ENCODE measurements at regions not wholly inside any gene's neighbourhood (a gene's known extent, or its start where the extent isn't known, plus 50 kb on each side); places are given as distances from the start of the nearest gene placed in this dataset.
A peak's percentile ranks its signal among the peaks of the same experiment; 100 is the strongest.
"Not testable (repeated sequence)": the region's sequence is repeated elsewhere in the genome, so short reads cannot be mapped to it uniquely, and the experiment has no call there.

DNA sequence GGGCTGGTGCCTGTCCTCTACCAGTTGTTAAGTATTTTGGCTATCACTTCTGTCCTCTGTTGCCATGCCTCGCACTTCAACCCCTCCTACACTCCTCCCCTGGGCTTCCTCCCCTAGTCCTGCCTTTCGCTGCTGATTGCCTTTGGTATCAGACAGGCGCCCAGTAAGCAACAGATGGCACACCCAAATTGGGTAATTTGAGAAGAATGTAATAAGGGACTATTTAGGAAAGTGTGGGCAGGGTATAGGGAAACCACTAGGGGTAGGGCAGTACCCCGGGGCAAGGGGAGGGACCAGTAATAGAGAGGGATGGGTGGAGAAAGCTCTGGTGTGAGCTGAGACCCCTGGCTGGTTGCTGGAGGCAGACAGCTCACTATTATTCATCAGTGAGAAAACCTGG lies 172.7 kb upstream of the USP9X start:
- no peak overlapping the region for H3K4me3 ChIP-seq
- no peaks in the 10 kb centered on the region for H3K9me3 ChIP-seq
- no peaks in the 10 kb centered on the region for H3K4me1 ChIP-seq
- TF ChIP-seq, protein P1, sequence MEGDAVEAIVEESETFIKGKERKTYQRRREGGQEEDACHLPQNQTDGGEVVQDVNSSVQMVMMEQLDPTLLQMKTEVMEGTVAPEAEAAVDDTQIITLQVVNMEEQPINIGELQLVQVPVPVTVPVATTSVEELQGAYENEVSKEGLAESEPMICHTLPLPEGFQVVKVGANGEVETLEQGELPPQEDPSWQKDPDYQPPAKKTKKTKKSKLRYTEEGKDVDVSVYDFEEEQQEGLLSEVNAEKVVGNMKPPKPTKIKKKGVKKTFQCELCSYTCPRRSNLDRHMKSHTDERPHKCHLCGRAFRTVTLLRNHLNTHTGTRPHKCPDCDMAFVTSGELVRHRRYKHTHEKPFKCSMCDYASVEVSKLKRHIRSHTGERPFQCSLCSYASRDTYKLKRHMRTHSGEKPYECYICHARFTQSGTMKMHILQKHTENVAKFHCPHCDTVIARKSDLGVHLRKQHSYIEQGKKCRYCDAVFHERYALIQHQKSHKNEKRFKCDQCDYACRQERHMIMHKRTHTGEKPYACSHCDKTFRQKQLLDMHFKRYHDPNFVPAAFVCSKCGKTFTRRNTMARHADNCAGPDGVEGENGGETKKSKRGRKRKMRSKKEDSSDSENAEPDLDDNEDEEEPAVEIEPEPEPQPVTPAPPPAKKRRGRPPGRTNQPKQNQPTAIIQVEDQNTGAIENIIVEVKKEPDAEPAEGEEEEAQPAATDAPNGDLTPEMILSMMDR (IDR thresholded peaks at IDR 0.05) = no peak
- H3K27me3 ChIP-seq = no peaks in the 10 kb centered on the region
- no peak overlapping the region for H3K27ac ChIP-seq
- intact Hi-C loops (cut with DNase I) = no loop called here
- DNase-seq (no peak), ATAC-seq (no peak)
- no peaks in the 10 kb centered on the region for H3K36me3 ChIP-seq

DNA sequence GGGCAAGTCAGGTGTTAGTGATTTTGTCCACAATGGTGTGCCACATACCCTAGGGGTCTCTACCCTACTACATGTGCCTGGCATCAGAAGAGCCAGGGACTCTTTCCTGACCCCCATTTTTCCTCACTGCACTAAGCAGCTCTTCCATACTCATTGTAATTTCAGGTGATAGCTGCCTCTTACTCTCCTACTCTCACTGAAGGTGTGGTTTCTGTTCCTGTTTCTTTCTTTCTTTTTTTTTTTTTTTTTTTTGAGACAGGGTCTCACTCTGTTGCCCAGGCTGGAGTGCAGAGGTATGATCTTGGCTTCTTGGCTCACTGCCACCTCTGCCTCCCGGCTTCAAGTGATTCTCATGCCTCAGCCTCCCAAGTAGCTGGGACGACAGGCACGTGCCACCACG lies 164.9 kb upstream of the USP9X start:
- Histone ChIP-seq H3K27me3 (no peaks in the 10 kb centered on the region), H3K9me3 (no peaks in the 10 kb centered on the region), H3K4me1 (no peaks in the 10 kb centered on the region), H3K36me3 (no peaks in the 10 kb centered on the region), H3K27ac (no peak overlapping the region), H3K4me3 (no peak overlapping the region)
- ATAC-seq (no peak), DNase-seq (no peak)
- TF ChIP-seq, protein P1 (IDR thresholded peaks at IDR 0.05) = no peak
- intact Hi-C loops (cut with DNase I) = no loop called here

DNA sequence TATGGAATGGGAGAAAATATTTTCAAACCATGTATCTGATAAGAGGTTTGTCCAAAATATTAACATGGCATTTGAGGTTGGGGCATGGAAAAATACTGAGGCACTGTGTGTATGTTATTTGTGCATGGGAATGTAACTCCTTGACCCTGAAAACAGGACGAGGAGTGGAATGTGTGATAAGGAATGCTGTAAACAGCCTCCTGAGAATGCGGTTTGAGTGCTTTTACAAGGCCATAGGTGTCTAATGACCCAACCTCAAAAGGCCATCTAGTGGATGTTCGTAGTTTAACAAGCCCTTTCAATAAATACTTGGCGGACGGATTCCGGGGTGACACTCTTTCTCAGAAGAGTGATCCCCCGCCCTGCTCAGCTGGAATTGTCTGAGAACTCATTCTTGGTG lies 162.9 kb upstream of the USP9X start:
- H3K36me3 ChIP-seq = no peaks in the 10 kb centered on the region
- H3K4me3 ChIP-seq = no peak overlapping the region
- TF ChIP-seq, protein P1 (IDR thresholded peaks at IDR 0.05) = peak; percentile 19
- no peaks in the 10 kb centered on the region for H3K27me3 ChIP-seq
- no peaks in the 10 kb centered on the region for H3K4me1 ChIP-seq
- no peak overlapping the region for H3K27ac ChIP-seq
- no peak for ATAC-seq
- no peaks in the 10 kb centered on the region for H3K9me3 ChIP-seq
- no peak for DNase-seq
- intact Hi-C loops (cut with DNase I) = no loop called here

DNA sequence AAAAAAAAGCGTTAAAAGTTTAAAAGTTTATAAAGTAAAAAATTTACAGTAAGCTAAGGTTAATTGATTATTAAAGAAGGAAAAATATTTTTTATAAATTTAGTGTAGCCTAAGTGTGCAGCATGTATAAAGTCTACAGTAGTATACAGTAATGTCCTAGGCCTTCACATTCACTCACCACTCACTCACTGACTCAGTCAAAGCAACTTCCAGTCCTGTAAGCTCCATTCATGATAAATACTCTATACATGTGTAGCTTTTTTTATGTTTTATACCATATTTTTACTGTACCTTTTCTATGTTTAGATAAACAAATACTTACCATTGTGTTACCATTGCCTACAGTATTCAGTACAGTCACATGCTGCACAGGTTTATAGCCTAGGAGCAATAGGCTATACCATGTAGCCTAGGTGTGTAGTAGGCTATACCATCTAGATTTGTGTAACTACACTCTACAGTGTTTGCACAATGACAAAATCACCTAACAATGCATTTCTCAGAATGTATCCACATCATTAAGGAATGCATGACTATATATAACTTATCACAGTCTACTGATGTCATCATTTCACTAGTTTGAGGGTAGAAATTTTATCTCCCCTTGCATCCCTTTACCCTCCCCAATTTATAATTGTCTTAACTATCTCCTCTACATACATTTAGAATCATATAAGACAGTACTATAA lies 158.4 kb upstream of the USP9X start:
- DNase-seq; H3K27me3 ChIP-seq; H3K4me3 ChIP-seq; H3K36me3 ChIP-seq; H3K9me3 ChIP-seq; H3K4me1 ChIP-seq; H3K27ac ChIP-seq; ATAC-seq; intact Hi-C loops (cut with DNase I): not testable (repeated sequence)

DNA sequence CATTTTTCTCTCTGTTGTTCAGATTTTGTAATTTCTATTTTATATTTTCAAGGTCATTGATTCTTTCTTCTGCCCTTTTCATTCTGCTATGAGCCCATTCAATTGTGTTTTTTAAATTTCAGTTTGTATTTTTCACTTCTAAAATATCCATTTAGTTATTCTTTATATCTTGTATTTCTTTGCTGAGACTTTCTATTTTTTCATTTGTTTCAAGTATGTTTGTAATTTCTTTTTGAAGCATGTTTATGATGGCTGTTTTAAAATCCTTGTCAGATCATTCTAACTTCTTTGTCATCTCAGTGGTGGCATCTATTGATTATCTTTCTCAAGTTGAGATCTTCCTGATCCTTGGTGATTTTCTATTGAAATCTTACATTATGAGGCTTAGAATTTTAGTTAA lies 157.2 kb upstream of the USP9X start:
- H3K27me3 ChIP-seq = no peaks in the 10 kb centered on the region
- H3K4me1 ChIP-seq = no peaks in the 10 kb centered on the region
- no peak for ATAC-seq
- TF ChIP-seq, protein P1 (IDR thresholded peaks at IDR 0.05) = no peak
- H3K9me3 ChIP-seq = no peaks in the 10 kb centered on the region
- no peak overlapping the region for H3K27ac ChIP-seq
- intact Hi-C loops (cut with DNase I) = no loop called here
- no peak overlapping the region for H3K4me3 ChIP-seq
- H3K36me3 ChIP-seq = no peaks in the 10 kb centered on the region
- DNase-seq = no peak

DNA sequence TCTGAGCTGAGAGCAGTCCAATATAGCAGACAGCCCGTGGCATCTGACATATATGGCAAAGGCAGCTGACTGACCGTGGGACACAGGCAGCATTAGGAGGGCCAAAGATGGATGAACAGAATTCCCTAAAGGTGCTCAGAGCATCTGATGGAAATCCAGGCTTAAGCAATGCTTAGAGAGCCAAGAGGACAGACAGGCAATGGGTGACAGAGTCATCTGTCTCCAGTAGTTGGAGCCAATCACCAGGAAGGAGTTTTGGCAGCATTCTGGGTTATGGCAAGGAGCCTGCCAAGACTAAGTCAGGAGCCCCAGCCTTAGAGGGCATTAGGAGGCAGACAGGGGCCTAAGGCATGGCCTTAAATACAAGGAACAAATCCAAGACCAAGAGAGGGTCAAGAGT lies 153.3 kb upstream of the USP9X start:
- intact Hi-C loops (cut with DNase I) = no loop called here
- Histone ChIP-seq H3K4me1 (peaks cover 4% of the 10 kb centered on the region), H3K27ac (no peak overlapping the region), H3K9me3 (no peaks in the 10 kb centered on the region), H3K4me3 (no peak overlapping the region), H3K27me3 (no peaks in the 10 kb centered on the region), H3K36me3 (no peaks in the 10 kb centered on the region)
- TF ChIP-seq, protein P1 (IDR thresholded peaks at IDR 0.05) = no peak
- no peak for DNase-seq
- ATAC-seq = no peak

Data from upper lobe of right lung (tissue), 1 donor.